Keratinocyte (primary cell): ENCODE measurements at regions not wholly inside any gene's neighbourhood (a gene's known extent, or its start where the extent isn't known, plus 50 kb on each side); places are given as distances from the start of the nearest gene placed in this dataset.

Experiments used
- DNase-seq: peaks from one replicate; pipeline ENCODE4 v3.0.0-alpha.2; 2011; ENCODE audit warnings: low read depth, missing footprints, low spot score
- FAIRE-seq: peaks from 2 replicates; lab custom pipeline; 2011; peaks lifted over from hg19 to GRCh38; lab: Jason Lieb, UNC
- H2AFZ ChIP-seq: 2 replicates; pipeline ENCODE4 v1.6.0; 2012; ENCODE audit warnings: low read length, control low read depth, inconsistent platforms; ENCODE audit not compliant: control insufficient read depth
- H3K27ac ChIP-seq: 2 replicates; pipeline ENCODE4 v1.5.1; 2011; ENCODE audit warnings: low read length; ENCODE audit not compliant: control insufficient read depth, insufficient read depth
- H3K27me3 ChIP-seq: 3 replicates; pipeline ENCODE4 v1.6.0; 2011; ENCODE audit warnings: low read length; ENCODE audit not compliant: control insufficient read depth, insufficient read depth; ENCODE audit errors: extremely low read depth
- H3K36me3 ChIP-seq, 2 experiments: 2 replicates in 1 of 2; 3 replicates in 1 of 2; pipeline ENCODE4 v1.5.1; 2011; ENCODE audit warnings: low read length in 2 of 2, mild to moderate bottlenecking in 1 of 2; ENCODE audit not compliant: control insufficient read depth in 2 of 2, insufficient read depth in 2 of 2; ENCODE audit errors: extremely low read depth in 1 of 2
- H3K4me1 ChIP-seq: 3 replicates; pipeline ENCODE4 v1.5.1; 2011; ENCODE audit warnings: low read length; ENCODE audit not compliant: control insufficient read depth, insufficient read depth; ENCODE audit errors: extremely low read depth
- H3K4me2 ChIP-seq: 3 replicates; pipeline ENCODE4 v1.6.0; 2011; ENCODE audit warnings: low read depth, low read length; ENCODE audit not compliant: control insufficient read depth, insufficient read depth; ENCODE audit errors: extremely low read depth
- H3K4me3 ChIP-seq, 3 experiments: fragments of 200-600 bp in 1 of 3; sonication (generic) in 1 of 3; 2 replicates in 2 of 3; 3 replicates in 1 of 3; pipeline ENCODE4 v1.5.1; 2011 to 2016; ENCODE audit warnings: low read length in 3 of 3, mild to moderate bottlenecking in 3 of 3, control low read depth in 2 of 3, inconsistent platforms in 1 of 3, low read depth in 1 of 3, mixed read lengths in 1 of 3, mixed run types in 1 of 3, moderate library complexity in 1 of 3; ENCODE audit not compliant: control insufficient read depth in 2 of 3, insufficient read depth in 2 of 3; ENCODE audit errors: extremely low read depth in 1 of 3
- H3K79me2 ChIP-seq: 2 replicates; pipeline ENCODE4 v1.6.0; 2012; ENCODE audit warnings: low read length; ENCODE audit not compliant: control insufficient read depth, insufficient read depth
- H3K9ac ChIP-seq: 3 replicates; pipeline ENCODE4 v1.6.0; 2011; ENCODE audit warnings: low read length; ENCODE audit not compliant: control insufficient read depth, insufficient read depth; ENCODE audit errors: extremely low read depth
- H3K9me1 ChIP-seq: 3 replicates; pipeline ENCODE4 v1.6.0; 2011; ENCODE audit warnings: low read length; ENCODE audit not compliant: control insufficient read depth, insufficient read depth; ENCODE audit errors: extremely low read depth
- H3K9me3 ChIP-seq: 2 replicates; pipeline ENCODE4 v1.5.1; 2012; ENCODE audit warnings: low read depth, low read length; ENCODE audit not compliant: control insufficient read depth
- H4K20me1 ChIP-seq: 3 replicates; pipeline ENCODE4 v1.6.0; 2011; ENCODE audit warnings: low read length; ENCODE audit not compliant: control insufficient read depth, insufficient read depth; ENCODE audit errors: extremely low read depth
- CTCF ChIP-seq, 3 experiments: IDR thresholded peaks in 1 of 3; conservative IDR thresholded peaks in 1 of 3; optimal IDR thresholded peaks in 1 of 3; 2 replicates in 2 of 3; 3 replicates in 1 of 3; pipeline versions ENCODE3 to v1.5.1; 2011; ENCODE audit warnings: low read length in 3 of 3, mild to moderate bottlenecking in 3 of 3, moderate library complexity in 2 of 3, control low read depth in 1 of 3, inconsistent platforms in 1 of 3; ENCODE audit not compliant: insufficient read depth in 2 of 3; ENCODE audit errors: extremely low read depth in 1 of 3
- EZH2 ChIP-seq: IDR thresholded peaks from one replicate; pipeline ENCODE4 v1.6.1; 2012; ENCODE audit warnings: inconsistent platforms, mild to moderate bottlenecking, low read length, moderate library complexity
- dilution Hi-C: fragments of 300-500 bp; cut with MboI; formaldehyde crosslinking; loops from one replicate; pipeline ENCODE4 v1.7.0; 2020; ENCODE audit warnings: low sequenced_read_pairs; ENCODE audit not compliant: extremely low pct_ligation_motif_present

- Histone ChIP-seq H3K27ac (no peak overlapping the region), H4K20me1 (no peaks in the 10 kb centered on the region), H3K4me1 (no peaks in the 10 kb centered on the region), H3K79me2 (no peaks in the 10 kb centered on the region), H3K36me3 (no peaks in the 10 kb centered on the region), H2AFZ (no peak overlapping the region), H3K9me3 (no peaks in the 10 kb centered on the region), H3K4me2 (no peak overlapping the region), H3K27me3 (no peaks in the 10 kb centered on the region), H3K4me3 (no peak overlapping the region), H3K9me1 (no peaks in the 10 kb centered on the region), H3K9ac (no peak overlapping the region)
- dilution Hi-C loops, result no loop called here
- no peak for TF ChIP-seq CTCF (optimal IDR thresholded peaks at IDR 0.05 in 1 of 3, IDR thresholded peaks at IDR 0.05 in 1 of 3, conservative IDR thresholded peaks at IDR 0.05 in 1 of 3; ENCODE audit: extremely low read depth in 1 of 3, insufficient read depth in 2 of 3, low read length in 3 of 3)
- TF ChIP-seq EZH2, result no peak
- FAIRE-seq (no peak), DNase-seq (no peak)
These were observed 206.3 kb upstream of the LCORL start for GRCh38 chr4:18227880-18228279.

- Histone ChIP-seq H2AFZ (no peak overlapping the region), H4K20me1 (no peaks in the 10 kb centered on the region)
These were observed 193.0 kb upstream of the LCORL start for GRCh38 chr4:18214411-18215055.

More at GRCh38 chr4:18214411-18215055, 193.0 kb upstream of the LCORL start:
- TF ChIP-seq EZH2 (no peak), CTCF (optimal IDR thresholded peaks at IDR 0.05 in 1 of 3, IDR thresholded peaks at IDR 0.05 in 1 of 3, conservative IDR thresholded peaks at IDR 0.05 in 1 of 3; ENCODE audit: extremely low read depth in 1 of 3, insufficient read depth in 2 of 3, low read length in 3 of 3) (no peak)
- Histone ChIP-seq H3K9me3 (no peaks in the 10 kb centered on the region), H3K4me1 (no peaks in the 10 kb centered on the region), H3K9ac (no peak overlapping the region), H3K4me2 (no peak overlapping the region), H3K36me3 (no peaks in the 10 kb centered on the region), H3K9me1 (no peaks in the 10 kb centered on the region), H3K27me3 (no peaks in the 10 kb centered on the region), H3K27ac (no peak overlapping the region), H3K79me2 (no peaks in the 10 kb centered on the region), H3K4me3 (no peak overlapping the region)
- DNase-seq, result no peak
- dilution Hi-C loops, result no loop called here
- FAIRE-seq, result no peak
